Neural progenitor cell (in vitro differentiated cells): ENCODE measurements at regions not wholly inside any gene's neighbourhood (a gene's known extent, or its start where the extent isn't known, plus 50 kb on each side); places are given as distances from the start of the nearest gene placed in this dataset.

Experiments
- CTCF ChIP-seq: fragments of 200-600 bp; sonication (generic); IDR thresholded peaks from 2 replicates; pipeline ENCODE4 v1.5.1; 2017; ENCODE audit warnings: antibody characterized with exemption, mild to moderate bottlenecking
- EZH2 ChIP-seq: fragments of 200-600 bp; sonication (generic); IDR thresholded peaks from 2 replicates; pipeline ENCODE4 v1.6.1; 2017; ENCODE audit warnings: antibody characterized with exemption, mild to moderate bottlenecking, moderate library complexity
- EZH2phosphoT487 ChIP-seq: fragments of 200-600 bp; sonication (generic); IDR thresholded peaks from 2 replicates; pipeline ENCODE4 v1.6.1; 2017; ENCODE audit warnings: antibody characterized with exemption

GRCh38 chr7:11935905-11936304, 103.9 kb upstream of the THSD7A start:
- TF ChIP-seq CTCF (no peak), EZH2phosphoT487 (no peak), EZH2 (no peak)
